ENCODE measurements at regions not wholly inside any gene's neighbourhood (a gene's known extent, or its start where the extent isn't known, plus 50 kb on each side); places are given as distances from the start of the nearest gene placed in this dataset.

- H3K27ac ChIP-seq (ENCODE audit: low read depth, low read length) = no peak overlapping the region
- peaks cover 6% of the 10 kb centered on the region for H3K27me3 ChIP-seq (ENCODE audit: control insufficient read depth, insufficient read depth, low read length)
- ChIA-PET POLR2A (no interaction called here), CTCF (no interaction called here)
- no peak for TF ChIP-seq CTCF (IDR thresholded peaks at IDR 0.05; ENCODE audit: low read depth, low read length)
- H3K9me3 ChIP-seq (ENCODE audit: control insufficient read depth, insufficient read depth, low read length) = no peaks in the 10 kb centered on the region
- H3K4me3 ChIP-seq (ENCODE audit: low read depth, low read length) = no peak overlapping the region
- DNase-seq (ENCODE audit: low read depth, low spot score) = no peak
Observed at GRCh38 chr12:69129017-69129416, 110.4 kb upstream of the CPSF6 start.

- no peak overlapping the region for H3K4me3 ChIP-seq (ENCODE audit: low read depth, low read length)
- no peak for DNase-seq (ENCODE audit: low read depth, low spot score)
- no peak overlapping the region for H3K27ac ChIP-seq (ENCODE audit: low read depth, low read length)
- ChIA-PET POLR2A (no interaction called here), CTCF (no interaction called here)
- peaks cover 6% of the 10 kb centered on the region for H3K27me3 ChIP-seq (ENCODE audit: control insufficient read depth, insufficient read depth, low read length)
- no peaks in the 10 kb centered on the region for H3K9me3 ChIP-seq (ENCODE audit: control insufficient read depth, insufficient read depth, low read length)
- no peak for TF ChIP-seq CTCF (IDR thresholded peaks at IDR 0.05; ENCODE audit: low read depth, low read length)
Observed at GRCh38 chr12:69129564-69129963, 109.8 kb upstream of the CPSF6 start.

GRCh38 chr12:69130064-69130463 lies 109.3 kb upstream of the CPSF6 start:
- H3K27ac ChIP-seq (ENCODE audit: low read depth, low read length) = no peak overlapping the region
- ChIA-PET POLR2A (no interaction called here), CTCF (no interaction called here)
- TF ChIP-seq CTCF (IDR thresholded peaks at IDR 0.05; ENCODE audit: low read depth, low read length) = no peak
- H3K27me3 ChIP-seq (ENCODE audit: control insufficient read depth, insufficient read depth, low read length) = peaks cover 6% of the 10 kb centered on the region
- DNase-seq (ENCODE audit: low read depth, low spot score) = no peak
- H3K4me3 ChIP-seq (ENCODE audit: low read depth, low read length) = no peak overlapping the region
- no peaks in the 10 kb centered on the region for H3K9me3 ChIP-seq (ENCODE audit: control insufficient read depth, insufficient read depth, low read length)

- CTCF ChIA-PET = interaction anchor here (0.9 kb wide), 1 partner anchor 226 kb away, joined by 4 read pairs; no protein-coding TSS in a partner anchor
- no peak overlapping the region for H3K27ac ChIP-seq (ENCODE audit: low read depth, low read length)
- POLR2A ChIA-PET = no interaction called here
- no peak for TF ChIP-seq CTCF (IDR thresholded peaks at IDR 0.05; ENCODE audit: low read depth, low read length)
- peaks cover 6% of the 10 kb centered on the region for H3K27me3 ChIP-seq (ENCODE audit: control insufficient read depth, insufficient read depth, low read length)
- H3K4me3 ChIP-seq (ENCODE audit: low read depth, low read length) = no peak overlapping the region
- DNase-seq (ENCODE audit: low read depth, low spot score) = no peak
- H3K9me3 ChIP-seq (ENCODE audit: control insufficient read depth, insufficient read depth, low read length) = no peaks in the 10 kb centered on the region
Observed at GRCh38 chr12:69131077-69131476, 108.3 kb upstream of the CPSF6 start.

- ChIA-PET POLR2A (no interaction called here), CTCF (interaction anchor here (1.9 kb wide), 1 partner anchor 21 kb away, joined by 6 read pairs; no protein-coding TSS in a partner anchor)
- Histone ChIP-seq H3K9me3 (ENCODE audit: control insufficient read depth, insufficient read depth, low read length) (peaks cover 5% of the 10 kb centered on the region; the same call in 1 of the 2 replicates), H3K4me3 (ENCODE audit: low read depth, low read length) (no peak overlapping the region), H3K27ac (ENCODE audit: low read depth, low read length) (no peak overlapping the region), H3K27me3 (ENCODE audit: control insufficient read depth, insufficient read depth, low read length) (peaks cover 3% of the 10 kb centered on the region)
- DNase-seq (ENCODE audit: low read depth, low spot score) = no peak
- TF ChIP-seq CTCF (IDR thresholded peaks at IDR 0.05; ENCODE audit: low read depth, low read length) = no peak
Observed at GRCh38 chr12:69136931-69137613, 102.3 kb upstream of the CPSF6 start.

Measured in AG04450 (cell line).